Endodermal cell (in vitro differentiated cells): ENCODE measurements at regions not wholly inside any gene's neighbourhood (a gene's known extent, or its start where the extent isn't known, plus 50 kb on each side); places are given as distances from the start of the nearest gene placed in this dataset.

ENCODE experiments used
- DNase-seq: peaks from one replicate; pipeline ENCODE4 v3.0.0-alpha.2; 2017
- H3K27ac ChIP-seq: 2 replicates; pipeline ENCODE4 v1.5.1; 2013; ENCODE audit warnings: mild to moderate bottlenecking, low read depth, low read length, moderate library complexity
- H3K27me3 ChIP-seq: 2 replicates; pipeline ENCODE4 v1.6.1; 2013; ENCODE audit warnings: mild to moderate bottlenecking, low read length, moderate library complexity; ENCODE audit not compliant: insufficient read depth, control insufficient read depth, poor library complexity, severe bottlenecking
- H3K36me3 ChIP-seq: 2 replicates; pipeline ENCODE4 v1.7.0; 2013; ENCODE audit warnings: mild to moderate bottlenecking, low read length, moderate library complexity; ENCODE audit not compliant: control insufficient read depth, insufficient read depth
- H3K4me1 ChIP-seq: one replicate; pipeline ENCODE4 v1.7.0; 2013; ENCODE audit warnings: low read length; ENCODE audit not compliant: control insufficient read depth, insufficient read depth
- H3K4me3 ChIP-seq: 2 replicates; pipeline ENCODE4 v1.5.1; 2013; ENCODE audit warnings: mild to moderate bottlenecking, low read length, moderate library complexity
- H3K9ac ChIP-seq: 2 replicates; pipeline ENCODE4 v1.6.1; 2013; ENCODE audit warnings: mild to moderate bottlenecking, low read length, moderate library complexity; ENCODE audit not compliant: poor library complexity, severe bottlenecking; ENCODE audit errors: extremely low read depth
- H3K9me3 ChIP-seq: 2 replicates; pipeline ENCODE4 v1.6.1; 2013; ENCODE audit warnings: mild to moderate bottlenecking, low read length, moderate library complexity; ENCODE audit not compliant: control insufficient read depth
- H3K27ac Mint-ChIP-seq: 2 replicates; pipeline ENCODE4 v1.8.0; 2020; ENCODE audit warnings: mixed read lengths
- H3K27me3 Mint-ChIP-seq: 2 replicates; pipeline ENCODE4 v1.8.0; 2021; ENCODE audit warnings: mild to moderate bottlenecking, mixed read lengths; ENCODE audit not compliant: insufficient read depth
- H3K36me3 Mint-ChIP-seq: 2 replicates; pipeline ENCODE4 v1.8.0; 2020; ENCODE audit warnings: low read depth, mixed read lengths
- H3K4me1 Mint-ChIP-seq: 2 replicates; pipeline ENCODE4 v1.8.0; 2020; ENCODE audit warnings: mixed read lengths
- H3K4me3 Mint-ChIP-seq: 2 replicates; pipeline ENCODE4 v1.8.0; 2020; ENCODE audit warnings: mild to moderate bottlenecking, moderate library complexity, mixed read lengths
- H3K9me3 Mint-ChIP-seq: 2 replicates; pipeline ENCODE4 v1.8.0; 2020; ENCODE audit warnings: mild to moderate bottlenecking, mixed read lengths
- WGBS, 2 experiments: methylation state at CpG; one replicate each; pipeline versions ENCODE4 v1.1.5 to v1.1.7; 2013; ENCODE audit warnings: missing lambda C conversion rate in 2 of 2, mixed read lengths in 1 of 2; ENCODE audit not compliant: insufficient coverage in 1 of 2, insufficient read length in 1 of 2; 5-methylcytosine and 5-hydroxymethylcytosine counted together
- TF ChIP-seq, protein P1 (sequence below): fragments of 200-600 bp; sonication (generic); conservative IDR thresholded peaks from 2 replicates; pipeline ENCODE4 v1.5.0; 2021; ENCODE audit warnings: antibody characterized with exemption, mild to moderate bottlenecking

DNA sequence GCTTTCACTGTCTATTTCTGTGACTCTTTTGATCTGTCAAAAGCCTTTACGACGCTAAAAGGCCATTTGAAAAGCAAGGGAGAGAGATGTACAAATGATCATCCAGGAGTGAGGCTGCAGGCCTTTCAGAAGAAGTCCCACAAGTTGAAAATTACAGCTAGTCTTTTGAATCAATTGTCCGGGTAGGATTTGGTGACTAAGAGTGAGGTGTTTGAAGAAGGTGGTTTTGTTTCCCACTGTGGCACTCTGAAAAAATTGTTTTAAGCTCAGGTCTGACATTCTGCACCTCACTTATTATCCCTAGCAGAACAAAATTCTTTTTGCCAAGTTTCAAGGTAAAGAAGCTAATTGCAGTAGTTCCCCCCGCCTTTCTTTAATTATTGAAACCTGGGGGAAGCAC is 50.8 kb upstream of the TMEM108 start:
- no peaks in the 10 kb centered on the region for H3K4me1 ChIP-seq
- DNase-seq = no peak
- no peak overlapping the region for H3K4me3 ChIP-seq
- TF ChIP-seq, protein P1, sequence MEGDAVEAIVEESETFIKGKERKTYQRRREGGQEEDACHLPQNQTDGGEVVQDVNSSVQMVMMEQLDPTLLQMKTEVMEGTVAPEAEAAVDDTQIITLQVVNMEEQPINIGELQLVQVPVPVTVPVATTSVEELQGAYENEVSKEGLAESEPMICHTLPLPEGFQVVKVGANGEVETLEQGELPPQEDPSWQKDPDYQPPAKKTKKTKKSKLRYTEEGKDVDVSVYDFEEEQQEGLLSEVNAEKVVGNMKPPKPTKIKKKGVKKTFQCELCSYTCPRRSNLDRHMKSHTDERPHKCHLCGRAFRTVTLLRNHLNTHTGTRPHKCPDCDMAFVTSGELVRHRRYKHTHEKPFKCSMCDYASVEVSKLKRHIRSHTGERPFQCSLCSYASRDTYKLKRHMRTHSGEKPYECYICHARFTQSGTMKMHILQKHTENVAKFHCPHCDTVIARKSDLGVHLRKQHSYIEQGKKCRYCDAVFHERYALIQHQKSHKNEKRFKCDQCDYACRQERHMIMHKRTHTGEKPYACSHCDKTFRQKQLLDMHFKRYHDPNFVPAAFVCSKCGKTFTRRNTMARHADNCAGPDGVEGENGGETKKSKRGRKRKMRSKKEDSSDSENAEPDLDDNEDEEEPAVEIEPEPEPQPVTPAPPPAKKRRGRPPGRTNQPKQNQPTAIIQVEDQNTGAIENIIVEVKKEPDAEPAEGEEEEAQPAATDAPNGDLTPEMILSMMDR = no peak
- H3K27ac ChIP-seq = no peak overlapping the region
- H3K9ac ChIP-seq = no peak overlapping the region
- H3K4me1 Mint-ChIP-seq = no peaks in the 10 kb centered on the region
- H3K36me3 ChIP-seq = no peaks in the 10 kb centered on the region
- no peaks in the 10 kb centered on the region for H3K36me3 Mint-ChIP-seq
- H3K4me3 Mint-ChIP-seq = no peak overlapping the region
- H3K27me3 ChIP-seq = no peaks in the 10 kb centered on the region
- no peaks in the 10 kb centered on the region for H3K9me3 ChIP-seq
- H3K27me3 Mint-ChIP-seq = no peaks in the 10 kb centered on the region
- 93 to 100% methylated on average over 2 to 4 of the region's 4 CpGs for WGBS, 2 experiments
- no peaks in the 10 kb centered on the region for H3K9me3 Mint-ChIP-seq
- H3K27ac Mint-ChIP-seq = no peak overlapping the region

DNA sequence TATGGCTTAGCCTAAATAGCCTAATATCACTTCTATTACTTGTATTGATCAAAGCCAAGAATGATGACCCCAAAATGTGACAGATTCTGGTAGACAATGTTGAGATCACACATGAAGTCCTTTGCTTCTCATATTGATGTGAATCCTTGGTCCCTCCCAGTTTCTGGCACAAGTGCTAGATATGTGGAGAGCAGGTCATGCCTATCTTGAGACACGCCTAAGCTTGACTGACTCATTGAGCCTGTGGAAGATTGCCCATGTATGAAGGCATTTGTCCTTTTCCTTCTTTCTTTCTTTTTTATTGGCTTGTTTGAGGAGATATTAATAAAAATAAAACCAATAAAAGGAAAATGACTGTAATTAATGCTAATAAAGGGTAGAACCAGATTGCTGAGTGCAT is 54.0 kb upstream of the TMEM108 start:
- no peak overlapping the region for H3K4me3 ChIP-seq
- Mint-ChIP-seq H3K4me3 (no peak overlapping the region), H3K4me1 (no peaks in the 10 kb centered on the region), H3K36me3 (no peaks in the 10 kb centered on the region), H3K9me3 (no peaks in the 10 kb centered on the region), H3K27ac (no peak overlapping the region), H3K27me3 (no peaks in the 10 kb centered on the region)
- no peaks in the 10 kb centered on the region for H3K9me3 ChIP-seq
- H3K36me3 ChIP-seq = no peaks in the 10 kb centered on the region
- H3K27ac ChIP-seq = no peak overlapping the region
- no peak overlapping the region for H3K9ac ChIP-seq
- WGBS, 2 experiments = 90 to 100% methylated on average over 1 of the region's 1 CpG
- H3K27me3 ChIP-seq = no peaks in the 10 kb centered on the region
- DNase-seq = no peak
- TF ChIP-seq, protein P1 = no peak
- H3K4me1 ChIP-seq = no peaks in the 10 kb centered on the region

DNA sequence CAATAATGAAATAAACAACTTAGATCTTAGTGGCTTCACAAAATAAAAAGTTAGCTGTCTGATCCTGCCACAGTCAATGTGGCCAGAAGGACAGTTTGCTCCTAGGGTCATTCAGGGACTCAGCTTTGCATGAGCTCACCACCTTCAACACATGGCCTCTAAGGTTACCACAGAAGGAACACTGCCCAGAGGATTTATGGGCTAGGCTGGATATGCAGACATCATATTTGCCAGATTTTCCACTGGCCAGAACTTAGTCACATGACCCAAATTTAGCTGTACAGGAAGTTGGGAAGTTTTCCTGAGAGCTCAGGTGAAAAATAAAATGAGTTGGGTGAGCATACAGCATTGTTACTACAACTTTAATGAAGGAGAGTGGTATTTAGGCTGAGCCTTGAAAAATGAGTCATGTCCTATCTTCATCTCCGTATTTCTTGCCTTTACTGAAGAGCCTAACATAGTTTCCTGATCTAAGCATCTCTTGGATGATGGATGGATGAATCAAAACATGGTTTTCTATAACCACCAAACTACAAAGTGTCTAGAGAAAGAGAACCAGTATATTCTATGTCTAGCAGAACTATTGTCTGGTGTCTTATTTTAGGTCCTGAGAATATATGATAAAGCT is 54.9 kb upstream of the TMEM108 start:
- no peaks in the 10 kb centered on the region for H3K9me3 Mint-ChIP-seq
- no peaks in the 10 kb centered on the region for H3K4me1 Mint-ChIP-seq
- H3K27me3 Mint-ChIP-seq = no peaks in the 10 kb centered on the region
- Histone ChIP-seq H3K4me1 (no peaks in the 10 kb centered on the region), H3K27ac (no peak overlapping the region), H3K9me3 (no peaks in the 10 kb centered on the region), H3K9ac (no peak overlapping the region), H3K4me3 (no peak overlapping the region), H3K36me3 (no peaks in the 10 kb centered on the region), H3K27me3 (no peaks in the 10 kb centered on the region)
- H3K36me3 Mint-ChIP-seq = no peaks in the 10 kb centered on the region
- WGBS, 2 experiments = 100% methylated on average over 1 of the region's 1 CpG; no CpG with 5 or more reads in 1 of the 2 experiments
- no peak overlapping the region for H3K27ac Mint-ChIP-seq
- no peak overlapping the region for H3K4me3 Mint-ChIP-seq
- no peak for DNase-seq
- TF ChIP-seq, protein P1 = no peak
